Hepatocyte (in vitro differentiated cells): ENCODE measurements at regions not wholly inside any gene's neighbourhood (a gene's known extent, or its start where the extent isn't known, plus 50 kb on each side); places are given as distances from the start of the nearest gene placed in this dataset.

Source experiments
- CTCF ChIP-seq: fragments of 200-600 bp; sonication (generic); IDR thresholded peaks from 2 replicates; pipeline ENCODE4 v1.5.1; 2016; ENCODE audit warnings: antibody characterized with exemption, mild to moderate bottlenecking; ENCODE audit not compliant: poor library complexity
- EZH2 ChIP-seq: fragments of 200-600 bp; sonication (generic); IDR thresholded peaks from 2 replicates; pipeline ENCODE4 v1.6.1; 2016; ENCODE audit warnings: antibody characterized with exemption, mild to moderate bottlenecking, borderline replicate concordance

DNA sequence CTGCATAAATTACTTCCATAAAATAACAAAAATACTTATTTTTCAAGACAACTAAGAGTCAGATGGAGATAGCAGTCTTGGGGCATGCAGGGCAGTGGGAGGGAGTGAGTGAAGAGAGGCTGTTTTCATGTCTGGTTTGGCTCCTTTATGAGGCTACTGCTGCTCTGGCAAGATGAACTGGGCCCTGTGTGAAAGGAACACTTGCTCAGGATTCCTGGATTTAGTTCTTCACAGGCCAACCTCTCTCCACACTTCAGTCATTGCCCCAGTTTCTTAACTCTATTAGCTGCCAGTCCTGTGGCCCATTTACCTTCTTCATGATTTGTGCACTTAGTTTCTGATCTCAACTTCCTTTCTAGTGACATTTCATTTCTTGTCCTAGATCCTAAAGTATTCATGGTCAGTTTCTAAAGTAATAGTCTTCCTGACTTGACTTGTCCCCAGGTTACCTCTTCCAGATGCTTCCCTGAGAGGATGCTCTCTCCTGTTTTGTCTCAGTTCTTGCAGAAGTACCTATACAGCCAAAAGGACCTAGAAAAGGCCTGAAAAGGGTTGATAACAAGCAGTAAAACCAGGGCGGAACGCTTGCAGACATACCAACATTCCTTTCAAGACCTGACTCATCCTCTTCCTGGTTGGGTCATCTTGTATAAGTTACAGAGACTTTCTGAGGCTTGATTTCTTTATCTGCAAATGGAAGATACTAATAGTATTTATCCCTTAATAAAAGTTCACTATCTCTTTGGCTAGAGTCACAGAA is 77.0 kb upstream of the ZFAND5 start:
- TF ChIP-seq CTCF (no peak), EZH2 (no peak)
